Nephron (organoid): ENCODE measurements at regions not wholly inside any gene's neighbourhood (a gene's known extent, or its start where the extent isn't known, plus 50 kb on each side); places are given as distances from the start of the nearest gene placed in this dataset.

Experiments used
- H3K27ac Mint-ChIP-seq, 3 experiments: 2 replicates each; pipeline ENCODE4 v1.8.0; 2020; ENCODE audit warnings: mixed read lengths in 3 of 3, mild to moderate bottlenecking in 2 of 3, moderate library complexity in 1 of 3
- H3K27me3 Mint-ChIP-seq: 2 replicates; pipeline ENCODE4 v1.8.0; 2021; ENCODE audit warnings: low read depth, mild to moderate bottlenecking, moderate library complexity, mixed read lengths
- H3K36me3 Mint-ChIP-seq: 2 replicates; pipeline ENCODE4 v1.8.0; 2020; ENCODE audit warnings: low read depth, mixed read lengths
- H3K4me1 Mint-ChIP-seq: 2 replicates; pipeline ENCODE4 v1.8.0; 2020; ENCODE audit warnings: mixed read lengths
- H3K4me3 Mint-ChIP-seq, 3 experiments: 2 replicates each; pipeline ENCODE4 v1.8.0; 2020; ENCODE audit warnings: mild to moderate bottlenecking in 3 of 3, mixed read lengths in 3 of 3, moderate library complexity in 2 of 3
- H3K9me3 Mint-ChIP-seq: 2 replicates; pipeline ENCODE4 v1.8.0; 2020; ENCODE audit warnings: mixed read lengths
- CTCF ChIP-seq, 3 experiments: fragments of 200-600 bp; sonication (generic); IDR thresholded peaks; one replicate each; pipeline ENCODE4 v1.5.0; 2021; ENCODE audit warnings: antibody characterized with exemption in 3 of 3; ENCODE audit not compliant: unreplicated experiment in 3 of 3

GRCh38 chr6:14354919-14355572 lies 237.5 kb downstream of the CD83 start:
- peaks cover 5% of the 10 kb centered on the region for H3K27me3 Mint-ChIP-seq
- TF ChIP-seq CTCF (IDR thresholded peaks at IDR 0.05; ENCODE audit: unreplicated experiment in 3 of 3), result no peak
- H3K4me1 Mint-ChIP-seq, result peaks cover 12% of the 10 kb centered on the region
- no peak overlapping the region for H3K4me3 Mint-ChIP-seq
- peak overlapping the region in 2 of 3 experiments; percentile 7 to 10 for H3K27ac Mint-ChIP-seq
- H3K36me3 Mint-ChIP-seq, result no peaks in the 10 kb centered on the region
- H3K9me3 Mint-ChIP-seq, result no peaks in the 10 kb centered on the region

- Mint-ChIP-seq H3K36me3 (no peaks in the 10 kb centered on the region), H3K4me3 (no peak overlapping the region), H3K9me3 (no peaks in the 10 kb centered on the region), H3K27me3 (no peaks in the 10 kb centered on the region), H3K27ac (no peak overlapping the region), H3K4me1 (peaks cover 23% of the 10 kb centered on the region)
- no peak for TF ChIP-seq CTCF (IDR thresholded peaks at IDR 0.05; ENCODE audit: unreplicated experiment in 3 of 3)
Observed at GRCh38 chr6:14359438-14359837, 241.9 kb downstream of the CD83 start.

GRCh38 chr6:14360565-14360964 lies 243.0 kb downstream of the CD83 start:
- no peaks in the 10 kb centered on the region for H3K27me3 Mint-ChIP-seq
- peaks cover 16% of the 10 kb centered on the region for H3K4me1 Mint-ChIP-seq
- no peak for TF ChIP-seq CTCF (IDR thresholded peaks at IDR 0.05; ENCODE audit: unreplicated experiment in 3 of 3)
- no peaks in the 10 kb centered on the region for H3K36me3 Mint-ChIP-seq
- H3K9me3 Mint-ChIP-seq, result no peaks in the 10 kb centered on the region
- H3K4me3 Mint-ChIP-seq, result no peak overlapping the region
- no peak overlapping the region for H3K27ac Mint-ChIP-seq

- no peaks in the 10 kb centered on the region for H3K27me3 Mint-ChIP-seq
- no peaks in the 10 kb centered on the region for H3K9me3 Mint-ChIP-seq
- H3K36me3 Mint-ChIP-seq, result no peaks in the 10 kb centered on the region
- no peak for TF ChIP-seq CTCF (IDR thresholded peaks at IDR 0.05; ENCODE audit: unreplicated experiment in 3 of 3)
- no peak overlapping the region for H3K4me3 Mint-ChIP-seq
- H3K27ac Mint-ChIP-seq, result no peak overlapping the region
- peaks cover 16% of the 10 kb centered on the region for H3K4me1 Mint-ChIP-seq
Observed at GRCh38 chr6:14361297-14361696, 243.7 kb downstream of the CD83 start.

- no peak overlapping the region for H3K4me3 Mint-ChIP-seq
- no peaks in the 10 kb centered on the region for H3K36me3 Mint-ChIP-seq
- no peak overlapping the region for H3K27ac Mint-ChIP-seq
- H3K27me3 Mint-ChIP-seq, result no peaks in the 10 kb centered on the region
- TF ChIP-seq CTCF (IDR thresholded peaks at IDR 0.05; ENCODE audit: unreplicated experiment in 3 of 3), result no peak
- H3K9me3 Mint-ChIP-seq, result no peaks in the 10 kb centered on the region
- H3K4me1 Mint-ChIP-seq, result peaks cover 16% of the 10 kb centered on the region
Observed at GRCh38 chr6:14361956-14362587, 244.5 kb downstream of the CD83 start.

DNA sequence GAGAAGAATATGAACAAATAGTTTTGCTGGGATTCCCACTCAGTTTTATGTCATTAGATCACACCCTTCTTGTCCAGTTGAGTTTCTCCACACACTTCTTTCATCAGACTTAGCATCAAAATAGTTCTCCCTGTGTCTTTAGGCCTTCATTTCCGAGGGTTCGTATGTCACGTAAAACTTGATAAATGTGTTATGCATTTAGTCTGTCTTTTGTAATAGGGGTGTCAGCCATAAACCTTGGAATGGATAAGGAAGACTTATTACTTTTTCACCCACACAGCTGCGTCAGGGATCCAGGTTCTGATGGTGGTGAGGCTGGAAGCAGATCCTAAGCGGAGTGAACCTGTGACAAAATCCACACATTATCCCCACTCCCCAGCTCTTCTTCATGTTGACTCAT lies 246.8 kb downstream of the CD83 start:
- Mint-ChIP-seq H3K4me1 (peaks cover 16% of the 10 kb centered on the region), H3K36me3 (no peaks in the 10 kb centered on the region), H3K27ac (no peak overlapping the region), H3K27me3 (no peaks in the 10 kb centered on the region), H3K9me3 (no peaks in the 10 kb centered on the region), H3K4me3 (no peak overlapping the region)
- TF ChIP-seq CTCF (IDR thresholded peaks at IDR 0.05; ENCODE audit: unreplicated experiment in 3 of 3), result no peak
